Activated CD8-positive, alpha-beta memory T cell treated with anti-CD3 and anti-CD28 coated beads, Interleukin-2, amount 50 U/mL, for 4 hours (primary cell): ENCODE measurements at regions not wholly inside any gene's neighbourhood (a gene's known extent, or its start where the extent isn't known, plus 50 kb on each side); places are given as distances from the start of the nearest gene placed in this dataset.
"Not testable (repeated sequence)": the region's sequence is repeated elsewhere in the genome, so short reads cannot be mapped to it uniquely, and the experiment has no call there.

ENCODE experiments used
- DNase-seq: peaks from one replicate; pipeline ENCODE4 v3.0.0-alpha.2; 2020

- DNase-seq, result no peak
Observed at GRCh38 chr10:2777666-2778355, 289.5 kb upstream of the PFKP start.

- no peak for DNase-seq
Observed at GRCh38 chr10:2772816-2773631, 294.3 kb upstream of the PFKP start.

- DNase-seq, result no peak
Observed at GRCh38 chr10:2772135-2772534, 295.2 kb upstream of the PFKP start.

GRCh38 chr10:2767293-2767692 lies 300.1 kb upstream of the PFKP start:
- DNase-seq, result not testable (repeated sequence)

- no peak for DNase-seq
Observed at GRCh38 chr10:2761971-2762370, 305.4 kb upstream of the PFKP start.

- DNase-seq, result no peak
Observed at GRCh38 chr10:2761311-2761710, 306.0 kb upstream of the PFKP start.

GRCh38 chr10:2760736-2761135 lies 306.6 kb upstream of the PFKP start:
- no peak for DNase-seq

- no peak for DNase-seq
Observed at GRCh38 chr10:2759233-2759632, 308.1 kb upstream of the PFKP start.

GRCh38 chr10:2754943-2755342 lies 312.4 kb upstream of the PFKP start:
- no peak for DNase-seq

- DNase-seq, result no peak
Observed at GRCh38 chr10:2748287-2748686, 319.1 kb upstream of the PFKP start.

- DNase-seq, result no peak
Observed at GRCh38 chr10:2746638-2747037, 320.7 kb upstream of the PFKP start.

- no peak for DNase-seq
Observed at GRCh38 chr10:2745666-2746065, 321.7 kb upstream of the PFKP start.

GRCh38 chr10:2744547-2745200 lies 322.7 kb upstream of the PFKP start:
- DNase-seq, result no peak

GRCh38 chr10:2734603-2735002 lies 332.7 kb upstream of the PFKP start:
- no peak for DNase-seq

- no peak for DNase-seq
Observed at GRCh38 chr10:2733278-2733963, 333.9 kb upstream of the PFKP start.

GRCh38 chr10:2731940-2732339 lies 335.4 kb upstream of the PFKP start:
- DNase-seq, result no peak

- no peak for DNase-seq
Observed at GRCh38 chr10:2729197-2729596, 338.2 kb upstream of the PFKP start.

- no peak for DNase-seq
Observed at GRCh38 chr10:2728087-2728486, 339.3 kb upstream of the PFKP start.

GRCh38 chr10:2716596-2716995 lies 350.8 kb upstream of the PFKP start:
- no peak for DNase-seq

GRCh38 chr10:2714597-2714996 lies 352.8 kb upstream of the PFKP start:
- no peak for DNase-seq

GRCh38 chr10:2703953-2704352 lies 363.4 kb upstream of the PFKP start:
- DNase-seq, result no peak

GRCh38 chr10:2701802-2702201 lies 365.5 kb upstream of the PFKP start:
- no peak for DNase-seq

- no peak for DNase-seq
Observed at GRCh38 chr10:2700626-2701305, 366.6 kb upstream of the PFKP start.
